Fibroblast of the aortic adventitia (primary cell): ENCODE measurements at regions not wholly inside any gene's neighbourhood (a gene's known extent, or its start where the extent isn't known, plus 50 kb on each side); places are given as distances from the start of the nearest gene placed in this dataset.

Experiments used
- DNase-seq: peaks from one replicate; pipeline ENCODE4 v3.0.0-alpha.2; 2010; ENCODE audit warnings: low read depth
- H3K4me3 ChIP-seq: 2 replicates; pipeline ENCODE4 v1.5.1; 2011; ENCODE audit warnings: low read depth, mild to moderate bottlenecking, control low read depth, low read length, moderate library complexity
- TF ChIP-seq, protein P1 (sequence below): IDR thresholded peaks from 2 replicates; pipeline ENCODE4 v1.5.1; 2011; ENCODE audit warnings: mild to moderate bottlenecking, low read length, control low read depth, inconsistent platforms; ENCODE audit not compliant: insufficient read depth

- TF ChIP-seq, protein P1, sequence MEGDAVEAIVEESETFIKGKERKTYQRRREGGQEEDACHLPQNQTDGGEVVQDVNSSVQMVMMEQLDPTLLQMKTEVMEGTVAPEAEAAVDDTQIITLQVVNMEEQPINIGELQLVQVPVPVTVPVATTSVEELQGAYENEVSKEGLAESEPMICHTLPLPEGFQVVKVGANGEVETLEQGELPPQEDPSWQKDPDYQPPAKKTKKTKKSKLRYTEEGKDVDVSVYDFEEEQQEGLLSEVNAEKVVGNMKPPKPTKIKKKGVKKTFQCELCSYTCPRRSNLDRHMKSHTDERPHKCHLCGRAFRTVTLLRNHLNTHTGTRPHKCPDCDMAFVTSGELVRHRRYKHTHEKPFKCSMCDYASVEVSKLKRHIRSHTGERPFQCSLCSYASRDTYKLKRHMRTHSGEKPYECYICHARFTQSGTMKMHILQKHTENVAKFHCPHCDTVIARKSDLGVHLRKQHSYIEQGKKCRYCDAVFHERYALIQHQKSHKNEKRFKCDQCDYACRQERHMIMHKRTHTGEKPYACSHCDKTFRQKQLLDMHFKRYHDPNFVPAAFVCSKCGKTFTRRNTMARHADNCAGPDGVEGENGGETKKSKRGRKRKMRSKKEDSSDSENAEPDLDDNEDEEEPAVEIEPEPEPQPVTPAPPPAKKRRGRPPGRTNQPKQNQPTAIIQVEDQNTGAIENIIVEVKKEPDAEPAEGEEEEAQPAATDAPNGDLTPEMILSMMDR: no peak
- DNase-seq: no peak
- H3K4me3 ChIP-seq: no peak overlapping the region
Observed at GRCh38 chr14:27096091-27096490, 498.3 kb upstream of the NOVA1 start.

DNA sequence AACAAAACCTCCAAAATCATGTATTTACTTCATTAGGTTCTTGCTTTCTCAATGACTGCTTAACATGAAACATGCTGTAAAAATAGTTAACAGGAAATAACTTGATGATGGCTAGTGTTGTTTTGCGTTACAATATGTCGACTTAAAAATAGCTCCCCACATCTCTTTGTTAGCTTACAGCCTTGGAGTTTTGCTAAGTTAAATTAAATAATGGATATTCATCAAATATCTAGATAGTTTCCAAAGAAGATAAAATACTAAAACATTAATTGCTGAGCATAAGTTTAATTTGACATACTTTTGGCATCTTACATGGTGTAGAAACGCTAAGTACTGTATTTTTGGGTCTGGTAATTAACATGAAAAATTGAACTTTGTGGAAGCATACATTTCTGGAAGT is 500.6 kb upstream of the NOVA1 start:
- no peak overlapping the region for H3K4me3 ChIP-seq

GRCh38 chr14:27114180-27114579 is 516.3 kb upstream of the NOVA1 start:
- TF ChIP-seq, protein P1: no peak
- no peak for DNase-seq
- H3K4me3 ChIP-seq: no peak overlapping the region

More for the DNA sequence above, 500.6 kb upstream of the NOVA1 start:
- DNase-seq: no peak
- TF ChIP-seq, protein P1: no peak

GRCh38 chr14:27123162-27123561 is 525.3 kb upstream of the NOVA1 start:
- TF ChIP-seq, protein P1: no peak
- no peak for DNase-seq
- H3K4me3 ChIP-seq: no peak overlapping the region

DNA sequence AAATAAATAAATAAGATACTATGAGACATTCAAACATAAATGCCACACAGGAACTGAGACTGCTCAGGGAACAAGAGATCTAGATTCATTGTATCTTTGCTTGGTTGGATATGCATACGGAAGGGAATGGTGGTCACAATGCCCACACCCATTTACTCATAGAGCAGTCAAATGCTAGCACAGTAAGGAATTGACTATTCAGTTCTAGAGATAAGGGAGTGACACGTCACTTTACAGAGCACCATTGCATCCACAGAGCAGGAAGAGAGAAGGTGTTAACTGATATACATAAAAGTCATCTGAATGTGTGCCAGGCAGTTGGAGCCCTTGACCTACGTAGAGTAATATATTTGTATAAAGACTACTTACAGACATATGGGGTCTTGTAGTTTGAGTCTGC is 530.0 kb upstream of the NOVA1 start:
- DNase-seq: no peak
- TF ChIP-seq, protein P1: no peak
- H3K4me3 ChIP-seq: no peak overlapping the region

DNA sequence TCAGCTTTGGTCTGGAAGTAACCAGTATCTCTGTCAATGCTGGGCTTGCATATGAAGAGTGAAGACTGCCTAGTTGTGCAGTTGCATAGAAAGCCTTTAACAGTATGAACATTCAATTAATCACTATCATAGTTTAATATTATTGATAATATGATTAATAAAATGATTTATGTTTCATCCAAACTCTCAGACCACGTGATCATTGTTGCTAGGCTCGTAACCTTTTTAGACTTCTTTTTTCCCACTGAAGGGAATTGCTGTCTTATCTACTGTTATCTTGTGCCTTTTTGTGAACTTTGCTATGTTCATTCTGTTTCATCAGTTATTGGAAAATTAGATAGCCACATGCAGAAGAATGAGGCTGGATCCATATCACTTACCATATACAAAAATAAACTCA is 536.4 kb upstream of the NOVA1 start:
- no peak for DNase-seq
- no peak overlapping the region for H3K4me3 ChIP-seq
- TF ChIP-seq, protein P1: no peak

GRCh38 chr14:27145170-27145569 is 547.3 kb upstream of the NOVA1 start:
- no peak for DNase-seq
- no peak overlapping the region for H3K4me3 ChIP-seq
- TF ChIP-seq, protein P1: no peak
